PC-3 (cell line): ENCODE measurements at regions not wholly inside any gene's neighbourhood (a gene's known extent, or its start where the extent isn't known, plus 50 kb on each side); places are given as distances from the start of the nearest gene placed in this dataset.

Experiments used
- CTCF ChIP-seq: fragments of 300-600 bp; sonication (generic); conservative IDR thresholded peaks from 2 replicates; pipeline ENCODE4 v1.5.1; 2017; ENCODE audit warnings: antibody characterized with exemption, low read depth, mild to moderate bottlenecking, low read length
- EZH2phosphoT487 ChIP-seq: fragments of 300-600 bp; sonication (generic); IDR thresholded peaks from 2 replicates; pipeline ENCODE4 v1.6.1; 2018; ENCODE audit warnings: mild to moderate bottlenecking, antibody characterized with exemption, low read length, borderline replicate concordance

DNA sequence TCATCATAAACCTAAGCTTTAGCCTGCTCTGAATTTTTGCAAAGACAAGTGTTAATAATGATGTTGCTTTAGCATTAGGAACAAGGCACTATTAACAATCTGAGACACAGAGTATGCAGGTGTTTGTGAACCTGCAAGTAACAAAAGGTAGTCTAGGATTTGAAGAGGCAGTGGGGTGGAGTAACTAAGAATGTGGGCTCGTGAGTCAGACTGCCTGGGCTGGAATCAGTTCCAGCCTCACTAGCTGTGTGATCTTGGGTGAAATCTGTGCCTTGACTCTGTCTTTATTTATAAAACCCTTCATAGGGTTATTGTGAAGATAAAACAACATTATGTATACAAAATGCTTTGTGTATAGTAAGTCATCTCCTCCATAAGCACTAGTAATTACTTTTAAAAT is 610.6 kb upstream of the CFAP20DC start:
- no peak for TF ChIP-seq CTCF
- TF ChIP-seq EZH2phosphoT487 = no peak
